Neutrophil (primary cell): ENCODE measurements at regions not wholly inside any gene's neighbourhood (a gene's known extent, or its start where the extent isn't known, plus 50 kb on each side); places are given as distances from the start of the nearest gene placed in this dataset.

ENCODE experiments used
- H3K27ac ChIP-seq: fragments of 200-600 bp; sonication (generic); 2 replicates; pipeline ENCODE4 v1.5.1; 2016; ENCODE audit warnings: mild to moderate bottlenecking, moderate library complexity
- H3K27me3 ChIP-seq: fragments of 200-600 bp; sonication (generic); 2 replicates; pipeline ENCODE4 v1.6.0; 2016; ENCODE audit warnings: mild to moderate bottlenecking
- H3K36me3 ChIP-seq: fragments of 200-600 bp; sonication (generic); 2 replicates; pipeline ENCODE4 v1.5.1; 2017
- H3K4me1 ChIP-seq, 2 experiments: fragments of 200-600 bp in 1 of 2; sonication (generic) in 1 of 2; 1 replicate in 1 of 2; 2 replicates in 1 of 2; pipeline versions ENCODE4 v1.5.1 to v1.6.1; 2013 to 2016; ENCODE audit warnings: low read depth in 1 of 2, low read length in 1 of 2, mild to moderate bottlenecking in 1 of 2, moderate library complexity in 1 of 2; ENCODE audit not compliant: control insufficient read depth in 1 of 2, insufficient read depth in 1 of 2
- H3K4me3 ChIP-seq, 2 experiments: fragments of 200-600 bp in 1 of 2; sonication (generic) in 1 of 2; 1 replicate in 1 of 2; 2 replicates in 1 of 2; pipeline ENCODE4 v1.5.1; 2013 to 2016; ENCODE audit warnings: low read depth in 1 of 2, low read length in 1 of 2, mild to moderate bottlenecking in 1 of 2, moderate library complexity in 1 of 2
- H3K9me3 ChIP-seq: fragments of 200-600 bp; sonication (generic); 2 replicates; pipeline ENCODE4 v1.5.1; 2016
- CTCF ChIP-seq: fragments of 200-600 bp; sonication (generic); IDR thresholded peaks from 2 replicates; pipeline ENCODE4 v1.5.1; 2016; ENCODE audit warnings: antibody characterized with exemption

- Histone ChIP-seq H3K9me3 (no peaks in the 10 kb centered on the region), H3K27ac (no peak overlapping the region)
Measured at GRCh38 chr2:234840336-234840735, 111.5 kb upstream of the SH3BP4 start.

DNA sequence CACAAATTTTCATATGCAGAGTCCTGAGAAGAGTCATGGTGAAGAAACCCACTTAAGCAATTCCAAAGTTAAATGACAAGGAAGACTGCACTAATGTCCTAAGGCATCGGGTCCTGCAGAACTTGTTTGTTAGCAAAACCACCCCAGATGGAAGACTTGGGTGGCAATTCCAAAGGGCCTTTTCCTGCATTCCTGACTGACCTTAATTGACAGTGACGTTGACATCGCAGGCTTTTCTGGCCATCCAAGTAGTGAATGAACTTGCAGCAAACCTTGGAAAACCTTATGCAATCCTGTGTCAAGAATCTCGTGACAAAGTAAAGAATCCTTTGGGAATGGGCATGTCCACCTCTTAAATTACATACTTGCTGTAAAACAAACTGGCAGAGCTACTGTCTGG is 112.5 kb upstream of the SH3BP4 start:
- no peak overlapping the region for H3K27ac ChIP-seq
- H3K4me3 ChIP-seq: no peak overlapping the region
- no peaks in the 10 kb centered on the region for H3K4me1 ChIP-seq
- no peaks in the 10 kb centered on the region for H3K27me3 ChIP-seq
- H3K36me3 ChIP-seq: no peaks in the 10 kb centered on the region
- H3K9me3 ChIP-seq: no peaks in the 10 kb centered on the region
- TF ChIP-seq CTCF: no peak

More at GRCh38 chr2:234840336-234840735, 111.5 kb upstream of the SH3BP4 start:
- Histone ChIP-seq H3K4me1 (no peaks in the 10 kb centered on the region), H3K27me3 (no peaks in the 10 kb centered on the region), H3K36me3 (no peaks in the 10 kb centered on the region), H3K4me3 (no peak overlapping the region)
- TF ChIP-seq CTCF: no peak

DNA sequence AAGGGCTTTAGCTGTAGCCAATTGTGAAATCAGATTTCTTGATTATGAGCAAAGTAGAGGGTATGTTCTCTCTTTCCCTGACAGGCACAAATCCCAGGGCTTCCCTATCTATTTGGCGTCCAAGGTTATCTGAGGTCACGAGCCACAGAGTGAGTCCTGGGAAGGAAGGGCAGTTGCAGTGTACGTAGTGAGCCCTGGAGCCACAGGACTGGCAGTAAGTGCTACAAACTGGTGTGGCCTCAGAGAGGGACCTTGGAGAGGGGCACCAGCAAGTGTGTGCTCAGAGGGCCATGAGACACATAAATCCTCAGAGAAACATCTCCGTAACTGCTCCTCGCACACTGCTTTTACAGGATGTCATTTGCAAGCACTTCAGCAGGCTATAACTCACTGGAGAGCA is 115.5 kb upstream of the SH3BP4 start:
- TF ChIP-seq CTCF: no peak
- Histone ChIP-seq H3K9me3 (no peaks in the 10 kb centered on the region), H3K27me3 (no peaks in the 10 kb centered on the region), H3K36me3 (no peaks in the 10 kb centered on the region), H3K27ac (no peak overlapping the region), H3K4me3 (no peak overlapping the region), H3K4me1 (no peaks in the 10 kb centered on the region)

GRCh38 chr2:234835738-234836137 is 116.1 kb upstream of the SH3BP4 start:
- no peak overlapping the region for H3K27ac ChIP-seq
- TF ChIP-seq CTCF: no peak
- H3K4me3 ChIP-seq: no peak overlapping the region
- H3K27me3 ChIP-seq: no peaks in the 10 kb centered on the region
- no peaks in the 10 kb centered on the region for H3K4me1 ChIP-seq
- no peaks in the 10 kb centered on the region for H3K9me3 ChIP-seq
- no peaks in the 10 kb centered on the region for H3K36me3 ChIP-seq

- Histone ChIP-seq H3K27ac (no peak overlapping the region), H3K4me3 (no peak overlapping the region), H3K9me3 (no peaks in the 10 kb centered on the region), H3K27me3 (no peaks in the 10 kb centered on the region), H3K36me3 (no peaks in the 10 kb centered on the region), H3K4me1 (no peaks in the 10 kb centered on the region)
- TF ChIP-seq CTCF: no peak
Measured at GRCh38 chr2:234834228-234834923, 117.4 kb upstream of the SH3BP4 start.

- no peaks in the 10 kb centered on the region for H3K4me1 ChIP-seq
- H3K27me3 ChIP-seq: no peaks in the 10 kb centered on the region
- TF ChIP-seq CTCF: no peak
- H3K27ac ChIP-seq: no peak overlapping the region
- no peaks in the 10 kb centered on the region for H3K36me3 ChIP-seq
- H3K4me3 ChIP-seq: no peak overlapping the region
- no peaks in the 10 kb centered on the region for H3K9me3 ChIP-seq
Measured at GRCh38 chr2:234830853-234831252, 121.0 kb upstream of the SH3BP4 start.
